GM12874 (cell line): ENCODE measurements at regions not wholly inside any gene's neighbourhood (a gene's known extent, or its start where the extent isn't known, plus 50 kb on each side); places are given as distances from the start of the nearest gene placed in this dataset.

Source experiments
- TF ChIP-seq, protein P1 (sequence below): IDR thresholded peaks from 2 replicates; pipeline ENCODE4 v1.5.1; 2011; ENCODE audit warnings: low read depth, mild to moderate bottlenecking, control low read depth, low read length, moderate library complexity; ENCODE audit not compliant: insufficient read depth

DNA sequence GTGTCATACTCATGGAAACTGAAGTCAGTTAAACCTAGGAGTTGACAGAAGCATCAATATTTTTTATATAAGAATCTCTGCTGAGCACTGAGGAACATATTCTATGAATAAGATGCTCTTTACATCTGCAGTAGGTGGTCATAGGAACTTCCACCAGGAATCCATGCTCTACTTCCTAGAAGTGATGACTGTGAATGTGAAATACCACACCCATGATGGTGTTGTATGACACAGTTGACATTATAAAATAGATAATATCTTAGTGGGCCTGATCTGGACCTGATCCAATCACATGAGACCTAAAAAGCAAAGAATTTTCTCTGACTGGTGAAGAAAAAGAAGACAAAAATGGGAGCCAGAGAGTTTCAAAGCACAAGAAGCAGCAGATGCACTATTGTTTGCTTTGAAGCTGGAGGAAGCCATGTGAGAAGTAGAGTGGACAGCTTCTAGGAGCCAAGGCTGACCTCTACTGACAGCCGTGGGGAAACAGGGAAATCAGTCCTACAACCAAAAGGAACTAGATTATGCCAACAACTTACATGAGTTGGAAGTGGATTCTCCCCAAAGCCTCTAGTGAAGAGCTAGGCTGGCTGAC is 68.6 kb upstream of the HS3ST1 start:
- TF ChIP-seq, protein P1, sequence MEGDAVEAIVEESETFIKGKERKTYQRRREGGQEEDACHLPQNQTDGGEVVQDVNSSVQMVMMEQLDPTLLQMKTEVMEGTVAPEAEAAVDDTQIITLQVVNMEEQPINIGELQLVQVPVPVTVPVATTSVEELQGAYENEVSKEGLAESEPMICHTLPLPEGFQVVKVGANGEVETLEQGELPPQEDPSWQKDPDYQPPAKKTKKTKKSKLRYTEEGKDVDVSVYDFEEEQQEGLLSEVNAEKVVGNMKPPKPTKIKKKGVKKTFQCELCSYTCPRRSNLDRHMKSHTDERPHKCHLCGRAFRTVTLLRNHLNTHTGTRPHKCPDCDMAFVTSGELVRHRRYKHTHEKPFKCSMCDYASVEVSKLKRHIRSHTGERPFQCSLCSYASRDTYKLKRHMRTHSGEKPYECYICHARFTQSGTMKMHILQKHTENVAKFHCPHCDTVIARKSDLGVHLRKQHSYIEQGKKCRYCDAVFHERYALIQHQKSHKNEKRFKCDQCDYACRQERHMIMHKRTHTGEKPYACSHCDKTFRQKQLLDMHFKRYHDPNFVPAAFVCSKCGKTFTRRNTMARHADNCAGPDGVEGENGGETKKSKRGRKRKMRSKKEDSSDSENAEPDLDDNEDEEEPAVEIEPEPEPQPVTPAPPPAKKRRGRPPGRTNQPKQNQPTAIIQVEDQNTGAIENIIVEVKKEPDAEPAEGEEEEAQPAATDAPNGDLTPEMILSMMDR, result no peak

DNA sequence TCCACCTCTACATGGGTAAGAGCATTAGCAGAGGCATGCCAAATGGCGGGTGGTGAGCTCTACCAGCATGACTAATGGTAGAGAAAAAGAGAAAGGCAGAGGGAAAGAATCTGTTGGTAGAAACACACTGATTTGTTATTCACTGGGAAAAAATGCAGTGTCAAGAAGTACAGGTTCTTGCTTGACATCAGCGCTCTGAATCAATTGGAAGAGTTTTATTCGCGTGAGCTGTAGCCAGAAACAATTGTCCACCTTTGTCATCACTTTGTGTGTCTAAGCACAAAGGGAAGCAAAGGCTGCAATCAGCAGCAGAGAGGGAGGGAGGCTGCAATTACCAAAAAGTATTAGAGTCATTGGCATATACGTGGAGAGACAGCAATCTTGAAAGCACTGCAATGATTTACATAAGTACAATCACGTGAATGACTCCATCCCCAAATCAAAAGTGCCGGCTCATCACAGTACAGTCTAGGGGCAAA is 67.7 kb upstream of the HS3ST1 start:
- TF ChIP-seq, protein P1, result no peak

- TF ChIP-seq, protein P1, result no peak
Observed at GRCh38 chr4:11495818-11496217, 67.1 kb upstream of the HS3ST1 start.

DNA sequence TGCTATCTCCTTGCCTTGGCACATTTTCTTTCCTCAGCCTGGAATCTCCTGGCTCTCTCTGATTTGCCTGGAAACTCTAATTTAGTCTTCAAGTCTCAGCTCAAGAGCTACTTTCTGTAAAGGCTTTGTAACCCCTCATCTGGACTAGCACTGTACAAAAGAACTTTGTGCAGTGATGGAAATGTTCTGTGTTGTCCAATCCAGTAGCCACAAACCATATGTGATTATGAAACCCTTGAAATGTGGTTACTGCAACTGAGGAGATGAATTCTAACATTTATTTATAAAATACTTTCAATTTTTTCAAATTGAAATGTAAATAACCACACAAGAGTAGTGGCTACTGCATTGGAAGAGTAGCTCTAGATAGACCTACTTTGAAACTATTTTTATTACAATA is 66.6 kb upstream of the HS3ST1 start:
- TF ChIP-seq, protein P1, result no peak

DNA sequence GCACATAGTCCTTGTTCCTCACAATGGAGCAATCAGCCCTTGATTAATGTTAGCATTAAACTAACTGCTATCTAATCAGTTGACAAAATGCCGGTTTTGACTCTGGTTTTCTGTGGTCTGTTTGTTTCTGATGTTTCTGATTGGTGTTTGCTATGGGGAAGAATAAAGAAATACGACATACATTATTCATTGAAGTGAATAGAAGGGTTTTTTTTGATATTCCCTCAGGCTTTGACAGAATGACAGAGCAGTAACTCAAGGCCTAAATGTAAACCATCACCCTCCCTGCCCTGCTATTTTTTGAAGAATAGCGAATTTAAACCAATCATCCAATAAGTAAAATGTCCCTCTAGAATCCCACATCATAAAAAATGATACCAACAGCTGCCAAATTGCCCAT is 65.5 kb upstream of the HS3ST1 start:
- TF ChIP-seq, protein P1, result no peak

DNA sequence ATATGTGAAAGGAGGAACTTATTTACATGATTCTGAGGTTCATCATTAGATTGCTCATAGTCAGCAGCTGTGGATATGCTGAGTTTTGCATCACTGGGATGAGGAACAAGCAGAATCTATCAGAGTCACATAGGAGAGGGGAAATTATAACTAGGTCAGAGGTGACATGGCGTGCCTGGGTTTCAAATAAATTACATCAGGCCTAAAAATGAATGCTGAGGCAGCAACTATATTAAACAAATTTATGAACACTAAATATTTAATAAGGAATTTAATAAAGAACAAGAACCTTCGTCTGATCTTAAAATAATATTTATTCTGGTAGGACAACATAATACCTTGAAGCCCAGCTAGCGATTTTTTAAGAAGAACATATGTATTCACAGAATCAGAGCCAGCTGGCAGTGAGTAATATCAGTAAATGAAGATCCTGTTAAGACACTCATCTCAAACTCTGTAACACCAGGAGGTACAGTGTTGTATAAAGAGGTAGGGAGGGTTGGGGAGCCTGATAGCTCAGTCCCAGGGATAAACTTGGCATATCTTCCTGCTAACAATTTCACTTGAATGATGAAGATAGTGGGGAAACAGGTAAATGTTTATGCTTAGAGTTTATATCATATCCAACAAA is 60.9 kb upstream of the HS3ST1 start:
- TF ChIP-seq, protein P1, result no peak

DNA sequence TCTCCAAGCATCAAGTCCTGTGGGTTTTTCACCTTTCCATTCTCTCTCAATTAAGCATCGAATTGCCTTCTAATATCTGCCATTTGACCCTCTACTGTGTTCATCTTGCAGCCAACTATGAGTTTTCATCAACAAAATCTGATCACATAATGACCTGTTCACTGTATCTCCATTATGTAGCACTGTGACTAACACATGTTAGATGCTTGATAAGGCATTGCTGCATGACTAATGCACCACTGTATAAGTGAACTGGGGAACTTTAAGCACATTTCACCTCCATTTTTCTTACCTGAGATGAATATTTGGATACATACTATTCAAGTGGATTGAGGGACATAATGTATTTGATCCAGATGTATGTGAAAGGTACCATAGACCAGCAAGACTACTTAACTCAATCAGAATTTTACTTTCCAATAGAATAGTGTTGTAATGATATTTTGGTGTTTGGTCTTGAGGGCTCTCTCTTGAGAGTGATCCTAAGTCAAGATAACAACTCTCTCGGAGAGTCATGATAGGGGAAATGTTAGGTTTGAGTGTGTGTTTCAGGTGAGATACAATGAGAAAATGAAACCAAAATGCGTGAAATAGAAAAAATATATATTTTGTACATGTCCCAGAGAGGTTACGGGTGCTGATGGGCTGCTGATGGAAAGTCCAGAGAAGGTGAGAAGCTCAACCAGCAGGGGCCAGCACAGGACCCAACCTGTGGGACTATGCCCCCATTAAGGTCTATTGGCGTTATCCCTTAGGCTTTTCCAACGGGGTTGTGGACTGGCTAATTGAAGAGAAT is 60.2 kb upstream of the HS3ST1 start:
- TF ChIP-seq, protein P1, result no peak
